OCI-LY3 (cell line): ENCODE measurements at regions not wholly inside any gene's neighbourhood (a gene's known extent, or its start where the extent isn't known, plus 50 kb on each side); places are given as distances from the start of the nearest gene placed in this dataset.

Source experiments
- EZH2phosphoT487 ChIP-seq: fragments of 200-600 bp; shearing (Covaris generic); IDR thresholded peaks from 2 replicates; pipeline ENCODE4 v1.6.1; 2018; ENCODE audit warnings: antibody characterized with exemption, mixed run types, low read depth
- TF ChIP-seq, protein P1 (sequence below): fragments of 200-600, 300-600 bp; sonication (generic); IDR thresholded peaks from 2 replicates; pipeline ENCODE4 v1.5.1; 2014; ENCODE audit warnings: antibody characterized with exemption, low read length, low read depth

DNA sequence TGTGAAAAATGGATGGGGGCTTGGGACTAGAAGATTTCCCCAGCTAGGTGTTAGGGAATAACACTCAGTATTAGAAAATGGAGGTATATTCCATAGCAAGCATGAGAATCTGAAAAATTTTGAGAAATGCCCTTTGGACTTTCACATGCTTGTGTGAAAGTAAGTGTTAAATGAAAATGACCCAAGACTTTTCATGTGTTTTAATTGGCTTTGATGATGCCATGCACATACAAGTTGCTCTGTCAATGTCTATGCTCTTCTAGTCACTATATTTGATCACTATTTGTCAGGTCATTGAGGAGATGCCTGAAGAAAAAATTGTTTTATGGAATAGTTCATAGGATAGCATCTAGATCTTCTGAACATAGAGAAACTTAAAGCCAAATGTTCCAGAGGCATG is 147.6 kb downstream of the SH2D1A start:
- TF ChIP-seq, protein P1, sequence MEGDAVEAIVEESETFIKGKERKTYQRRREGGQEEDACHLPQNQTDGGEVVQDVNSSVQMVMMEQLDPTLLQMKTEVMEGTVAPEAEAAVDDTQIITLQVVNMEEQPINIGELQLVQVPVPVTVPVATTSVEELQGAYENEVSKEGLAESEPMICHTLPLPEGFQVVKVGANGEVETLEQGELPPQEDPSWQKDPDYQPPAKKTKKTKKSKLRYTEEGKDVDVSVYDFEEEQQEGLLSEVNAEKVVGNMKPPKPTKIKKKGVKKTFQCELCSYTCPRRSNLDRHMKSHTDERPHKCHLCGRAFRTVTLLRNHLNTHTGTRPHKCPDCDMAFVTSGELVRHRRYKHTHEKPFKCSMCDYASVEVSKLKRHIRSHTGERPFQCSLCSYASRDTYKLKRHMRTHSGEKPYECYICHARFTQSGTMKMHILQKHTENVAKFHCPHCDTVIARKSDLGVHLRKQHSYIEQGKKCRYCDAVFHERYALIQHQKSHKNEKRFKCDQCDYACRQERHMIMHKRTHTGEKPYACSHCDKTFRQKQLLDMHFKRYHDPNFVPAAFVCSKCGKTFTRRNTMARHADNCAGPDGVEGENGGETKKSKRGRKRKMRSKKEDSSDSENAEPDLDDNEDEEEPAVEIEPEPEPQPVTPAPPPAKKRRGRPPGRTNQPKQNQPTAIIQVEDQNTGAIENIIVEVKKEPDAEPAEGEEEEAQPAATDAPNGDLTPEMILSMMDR: no peak
- TF ChIP-seq EZH2phosphoT487: no peak
